Type B pancreatic cell (in vitro differentiated cells): ENCODE measurements at regions not wholly inside any gene's neighbourhood (a gene's known extent, or its start where the extent isn't known, plus 50 kb on each side); places are given as distances from the start of the nearest gene placed in this dataset.

Source experiments
- DNase-seq: peaks from one replicate; pipeline ENCODE4 v3.0.0; 2021; ENCODE audit warnings: mixed read lengths; ENCODE audit not compliant: unreplicated experiment; ENCODE audit errors: extremely low spot score
- H3K27ac Mint-ChIP-seq: 2 replicates; pipeline ENCODE4 v1.8.0; 2021; ENCODE audit warnings: mild to moderate bottlenecking, mixed read lengths
- H3K27me3 Mint-ChIP-seq: 2 replicates; pipeline ENCODE4 v1.8.0; 2021; ENCODE audit warnings: mixed read lengths
- H3K36me3 Mint-ChIP-seq: 2 replicates; pipeline ENCODE4 v1.8.0; 2021; ENCODE audit warnings: mixed read lengths
- H3K4me1 Mint-ChIP-seq: one replicate; pipeline ENCODE4 v1.8.0; 2021; ENCODE audit warnings: mixed read lengths; ENCODE audit not compliant: unreplicated experiment
- H3K4me3 Mint-ChIP-seq: 2 replicates; pipeline ENCODE4 v1.8.0; 2021; ENCODE audit warnings: mild to moderate bottlenecking, mixed read lengths
- H3K9me3 Mint-ChIP-seq: 2 replicates; pipeline ENCODE4 v1.8.0; 2021; ENCODE audit warnings: mixed read lengths
- TF ChIP-seq, protein P1 (sequence below): fragments of 200-600 bp; sonication (generic); conservative IDR thresholded peaks from 2 replicates; pipeline ENCODE4 v1.5.0; 2021; ENCODE audit warnings: antibody characterized with exemption, mild to moderate bottlenecking

DNA sequence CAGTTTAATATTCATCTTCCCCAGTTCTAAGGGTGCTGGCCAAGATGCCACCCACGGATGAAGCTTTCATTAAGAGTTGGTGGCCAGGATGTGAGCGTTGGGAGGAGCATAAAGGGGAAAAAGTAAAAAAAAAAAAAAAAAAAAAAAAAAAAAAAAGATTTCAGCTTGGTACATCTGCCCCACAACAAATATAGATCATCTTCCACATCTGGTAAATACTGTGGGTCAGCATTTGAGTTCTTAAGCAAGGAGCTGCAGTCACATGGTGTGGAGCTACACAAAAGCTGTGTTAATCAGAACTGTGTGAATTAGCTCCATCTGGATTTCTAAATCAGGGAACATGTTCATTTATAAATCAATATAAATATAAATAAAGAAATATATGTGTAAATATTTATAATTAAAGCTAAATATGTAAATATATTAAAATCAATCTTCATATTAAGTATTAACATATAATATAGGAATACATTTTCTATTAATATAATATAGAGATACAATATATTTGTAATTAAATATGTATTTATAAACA is 262.3 kb downstream of the NUAK1 start:
- TF ChIP-seq, protein P1, sequence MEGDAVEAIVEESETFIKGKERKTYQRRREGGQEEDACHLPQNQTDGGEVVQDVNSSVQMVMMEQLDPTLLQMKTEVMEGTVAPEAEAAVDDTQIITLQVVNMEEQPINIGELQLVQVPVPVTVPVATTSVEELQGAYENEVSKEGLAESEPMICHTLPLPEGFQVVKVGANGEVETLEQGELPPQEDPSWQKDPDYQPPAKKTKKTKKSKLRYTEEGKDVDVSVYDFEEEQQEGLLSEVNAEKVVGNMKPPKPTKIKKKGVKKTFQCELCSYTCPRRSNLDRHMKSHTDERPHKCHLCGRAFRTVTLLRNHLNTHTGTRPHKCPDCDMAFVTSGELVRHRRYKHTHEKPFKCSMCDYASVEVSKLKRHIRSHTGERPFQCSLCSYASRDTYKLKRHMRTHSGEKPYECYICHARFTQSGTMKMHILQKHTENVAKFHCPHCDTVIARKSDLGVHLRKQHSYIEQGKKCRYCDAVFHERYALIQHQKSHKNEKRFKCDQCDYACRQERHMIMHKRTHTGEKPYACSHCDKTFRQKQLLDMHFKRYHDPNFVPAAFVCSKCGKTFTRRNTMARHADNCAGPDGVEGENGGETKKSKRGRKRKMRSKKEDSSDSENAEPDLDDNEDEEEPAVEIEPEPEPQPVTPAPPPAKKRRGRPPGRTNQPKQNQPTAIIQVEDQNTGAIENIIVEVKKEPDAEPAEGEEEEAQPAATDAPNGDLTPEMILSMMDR, result no peak
- no peak overlapping the region for H3K4me3 Mint-ChIP-seq
- H3K4me1 Mint-ChIP-seq, result no peaks in the 10 kb centered on the region
- H3K27ac Mint-ChIP-seq, result no peak overlapping the region
- peaks cover 5% of the 10 kb centered on the region for H3K27me3 Mint-ChIP-seq
- H3K9me3 Mint-ChIP-seq, result peaks cover 11% of the 10 kb centered on the region
- no peak for DNase-seq
- H3K36me3 Mint-ChIP-seq, result no peaks in the 10 kb centered on the region

DNA sequence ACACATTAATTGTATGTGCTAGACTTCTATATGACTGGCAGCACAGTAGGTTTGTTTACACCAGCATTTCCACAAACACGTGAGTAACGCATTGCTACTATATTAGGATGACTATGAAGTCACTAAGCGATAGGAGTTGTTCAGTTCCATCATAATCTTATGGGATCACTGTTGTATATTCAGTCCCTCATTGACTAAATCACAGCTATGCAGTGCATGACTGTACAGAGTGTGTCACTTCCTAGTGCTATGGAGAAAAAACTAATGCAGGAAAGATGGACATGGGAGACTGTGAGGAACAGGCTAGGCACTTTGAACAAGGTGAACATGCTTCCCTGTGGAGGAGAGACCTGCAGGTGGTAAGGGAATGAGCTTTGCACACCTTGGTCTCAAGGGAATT is 259.8 kb downstream of the NUAK1 start:
- DNase-seq, result no peak
- TF ChIP-seq, protein P1, result no peak
- H3K36me3 Mint-ChIP-seq, result no peaks in the 10 kb centered on the region
- H3K9me3 Mint-ChIP-seq, result peaks cover 5% of the 10 kb centered on the region
- H3K27ac Mint-ChIP-seq, result no peak overlapping the region
- H3K4me1 Mint-ChIP-seq, result no peaks in the 10 kb centered on the region
- peaks cover 4% of the 10 kb centered on the region for H3K27me3 Mint-ChIP-seq
- H3K4me3 Mint-ChIP-seq, result no peak overlapping the region

DNA sequence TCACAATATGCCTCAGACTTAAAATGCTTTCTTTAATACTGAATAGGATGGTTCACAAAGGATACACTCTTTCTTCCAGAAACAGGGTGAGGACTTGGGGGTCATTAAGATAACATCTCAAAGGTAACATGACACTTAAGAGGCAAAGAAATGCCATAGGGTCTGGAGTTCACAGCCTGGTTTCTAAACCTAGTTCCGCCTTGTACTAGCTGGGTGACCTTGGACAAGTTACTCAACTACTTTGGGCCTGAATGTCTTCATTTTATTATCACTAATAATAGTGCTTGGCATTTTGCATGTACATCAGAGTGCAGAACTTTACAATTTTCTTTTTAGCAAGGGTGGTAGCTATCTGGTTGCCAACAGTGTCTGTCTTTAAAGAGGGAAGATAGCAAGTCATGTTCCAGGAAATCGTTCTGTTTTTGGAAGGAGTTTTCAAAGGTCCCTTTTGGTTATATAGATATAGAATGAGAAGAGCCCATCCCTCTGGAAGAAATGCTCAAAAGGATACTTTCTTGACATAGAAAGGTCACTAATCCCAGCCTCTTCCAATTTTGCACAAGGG is 257.8 kb downstream of the NUAK1 start:
- no peak for DNase-seq
- Mint-ChIP-seq H3K9me3 (peaks cover 5% of the 10 kb centered on the region), H3K4me3 (no peak overlapping the region), H3K36me3 (no peaks in the 10 kb centered on the region), H3K27me3 (peaks cover 4% of the 10 kb centered on the region), H3K27ac (no peak overlapping the region), H3K4me1 (no peaks in the 10 kb centered on the region)
- TF ChIP-seq, protein P1, result no peak

DNA sequence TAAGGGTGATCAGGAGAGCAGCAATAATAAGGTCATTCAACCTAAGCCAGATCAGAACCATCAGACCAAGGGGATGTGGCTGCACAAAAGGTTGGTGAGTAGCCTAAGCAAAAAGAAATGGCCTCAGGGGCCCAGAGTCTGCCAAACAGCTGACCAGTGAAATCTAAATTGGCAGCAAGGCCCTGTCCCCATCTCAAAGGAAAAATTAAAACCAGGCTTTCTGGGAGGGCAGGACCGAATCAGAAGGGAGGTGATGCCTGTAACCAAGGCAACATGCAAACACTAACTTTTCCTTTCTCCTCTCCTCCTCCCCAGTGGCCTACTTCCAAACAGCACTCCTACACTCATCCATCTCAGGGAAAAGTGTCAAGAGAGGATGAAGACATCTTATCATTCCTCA is 256.4 kb downstream of the NUAK1 start:
- Mint-ChIP-seq H3K4me3 (no peak overlapping the region), H3K9me3 (peaks cover 5% of the 10 kb centered on the region), H3K27ac (no peak overlapping the region), H3K36me3 (no peaks in the 10 kb centered on the region), H3K4me1 (no peaks in the 10 kb centered on the region), H3K27me3 (peaks cover 4% of the 10 kb centered on the region)
- TF ChIP-seq, protein P1, result no peak
- DNase-seq, result no peak

DNA sequence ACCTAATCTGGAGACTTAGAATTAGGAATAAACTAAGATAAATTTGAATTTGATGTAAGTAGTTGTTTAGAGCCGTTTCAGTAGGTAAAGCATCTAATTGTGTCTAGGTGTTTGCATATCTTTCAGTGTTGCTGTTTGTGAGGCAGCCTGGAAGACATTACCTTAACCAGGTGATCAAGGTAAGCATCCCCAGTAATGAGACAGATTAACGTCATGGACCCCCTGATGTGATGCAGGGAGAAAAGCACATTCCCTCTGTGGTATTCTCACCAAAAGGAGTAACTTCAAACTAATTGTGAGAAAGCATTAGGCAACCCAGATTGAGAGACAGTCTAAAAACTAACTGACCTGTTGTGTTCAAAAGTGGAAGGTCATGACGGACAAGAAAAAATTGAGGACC is 251.6 kb downstream of the NUAK1 start:
- H3K36me3 Mint-ChIP-seq, result no peaks in the 10 kb centered on the region
- no peak overlapping the region for H3K4me3 Mint-ChIP-seq
- H3K9me3 Mint-ChIP-seq, result peaks cover 4% of the 10 kb centered on the region
- H3K27me3 Mint-ChIP-seq, result no peaks in the 10 kb centered on the region
- no peak for DNase-seq
- H3K4me1 Mint-ChIP-seq, result peaks cover 6% of the 10 kb centered on the region
- H3K27ac Mint-ChIP-seq, result no peak overlapping the region
- TF ChIP-seq, protein P1, result no peak
